ENCODE measurements at regions not wholly inside any gene's neighbourhood (a gene's known extent, or its start where the extent isn't known, plus 50 kb on each side); places are given as distances from the start of the nearest gene placed in this dataset.

GRCh38 chr14:32020882-32021281 is 56.2 kb upstream of the ARHGAP5 start (continued):
- TF ChIP-seq ZBTB26 (CRISPR knock-in tag; IDR thresholded peaks at IDR 0.05) (0 out of 2 replicates have a peak, but pooled peaks have one; percentile 16), TSC22D4 (tag; IDR thresholded peaks at IDR 0.05) (no peak), MCM7 (IDR thresholded peaks at IDR 0.05) (no peak), GTF2A2 (tag; IDR thresholded peaks at IDR 0.05) (peak; percentile 93), DPF2 (IDR thresholded peaks at IDR 0.05) (no peak), ZNF263 (CRISPR knock-in tag; IDR thresholded peaks at IDR 0.05; ENCODE audit: borderline replicate concordance) (no peak), ASH1L (IDR thresholded peaks at IDR 0.05; ENCODE audit: borderline replicate concordance, low read depth, partially characterized antibody) (no peak), ZNF318 (IDR thresholded peaks at IDR 0.05; ENCODE audit: borderline replicate concordance in 1 of 2, low read depth in 1 of 2) (no peak), ZNF436 (CRISPR knock-in tag; IDR thresholded peaks at IDR 0.05) (no peak), ZNF143 (CRISPR knock-in tag; IDR thresholded peaks at IDR 0.05) (no peak)
- TF ChIP-seq, protein P1, sequence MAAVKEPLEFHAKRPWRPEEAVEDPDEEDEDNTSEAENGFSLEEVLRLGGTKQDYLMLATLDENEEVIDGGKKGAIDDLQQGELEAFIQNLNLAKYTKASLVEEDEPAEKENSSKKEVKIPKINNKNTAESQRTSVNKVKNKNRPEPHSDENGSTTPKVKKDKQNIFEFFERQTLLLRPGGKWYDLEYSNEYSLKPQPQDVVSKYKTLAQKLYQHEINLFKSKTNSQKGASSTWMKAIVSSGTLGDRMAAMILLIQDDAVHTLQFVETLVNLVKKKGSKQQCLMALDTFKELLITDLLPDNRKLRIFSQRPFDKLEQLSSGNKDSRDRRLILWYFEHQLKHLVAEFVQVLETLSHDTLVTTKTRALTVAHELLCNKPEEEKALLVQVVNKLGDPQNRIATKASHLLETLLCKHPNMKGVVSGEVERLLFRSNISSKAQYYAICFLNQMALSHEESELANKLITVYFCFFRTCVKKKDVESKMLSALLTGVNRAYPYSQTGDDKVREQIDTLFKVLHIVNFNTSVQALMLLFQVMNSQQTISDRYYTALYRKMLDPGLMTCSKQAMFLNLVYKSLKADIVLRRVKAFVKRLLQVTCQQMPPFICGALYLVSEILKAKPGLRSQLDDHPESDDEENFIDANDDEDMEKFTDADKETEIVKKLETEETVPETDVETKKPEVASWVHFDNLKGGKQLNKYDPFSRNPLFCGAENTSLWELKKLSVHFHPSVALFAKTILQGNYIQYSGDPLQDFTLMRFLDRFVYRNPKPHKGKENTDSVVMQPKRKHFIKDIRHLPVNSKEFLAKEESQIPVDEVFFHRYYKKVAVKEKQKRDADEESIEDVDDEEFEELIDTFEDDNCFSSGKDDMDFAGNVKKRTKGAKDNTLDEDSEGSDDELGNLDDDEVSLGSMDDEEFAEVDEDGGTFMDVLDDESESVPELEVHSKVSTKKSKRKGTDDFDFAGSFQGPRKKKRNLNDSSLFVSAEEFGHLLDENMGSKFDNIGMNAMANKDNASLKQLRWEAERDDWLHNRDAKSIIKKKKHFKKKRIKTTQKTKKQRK (IDR thresholded peaks at IDR 0.05; ENCODE audit: borderline replicate concordance, low read depth, low read length): no peak
- TF ChIP-seq, protein P2, sequence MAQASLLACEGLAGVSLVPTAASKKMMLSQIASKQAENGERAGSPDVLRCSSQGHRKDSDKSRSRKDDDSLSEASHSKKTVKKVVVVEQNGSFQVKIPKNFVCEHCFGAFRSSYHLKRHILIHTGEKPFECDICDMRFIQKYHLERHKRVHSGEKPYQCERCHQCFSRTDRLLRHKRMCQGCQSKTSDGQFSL (CRISPR knock-in tag; IDR thresholded peaks at IDR 0.05): no peak
- TF ChIP-seq, protein P2 (tag; IDR thresholded peaks at IDR 0.05): peak in 1 of 2 experiments; percentile 85; a peak in 2 of 4 replicates
- TF ChIP-seq, protein P3, sequence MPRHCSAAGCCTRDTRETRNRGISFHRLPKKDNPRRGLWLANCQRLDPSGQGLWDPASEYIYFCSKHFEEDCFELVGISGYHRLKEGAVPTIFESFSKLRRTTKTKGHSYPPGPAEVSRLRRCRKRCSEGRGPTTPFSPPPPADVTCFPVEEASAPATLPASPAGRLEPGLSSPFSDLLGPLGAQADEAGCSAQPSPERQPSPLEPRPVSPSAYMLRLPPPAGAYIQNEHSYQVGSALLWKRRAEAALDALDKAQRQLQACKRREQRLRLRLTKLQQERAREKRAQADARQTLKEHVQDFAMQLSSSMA (CRISPR knock-in tag; IDR thresholded peaks at IDR 0.05): no peak
